ENCODE measurements at regions not wholly inside any gene's neighbourhood (a gene's known extent, or its start where the extent isn't known, plus 50 kb on each side); places are given as distances from the start of the nearest gene placed in this dataset.

GRCh38 chr12:14071833-14072232 lies 90.4 kb upstream of the GRIN2B start:
- TF ChIP-seq CTCF (IDR thresholded peaks at IDR 0.05): no peak

GRCh38 chr12:14072987-14073386 lies 91.6 kb upstream of the GRIN2B start:
- TF ChIP-seq CTCF (IDR thresholded peaks at IDR 0.05): no peak

- no peak for TF ChIP-seq CTCF (IDR thresholded peaks at IDR 0.05)
Measured at GRCh38 chr12:14075797-14076393, 94.5 kb upstream of the GRIN2B start.

- no peak for TF ChIP-seq CTCF (IDR thresholded peaks at IDR 0.05)
Measured at GRCh38 chr12:14076538-14076937, 95.1 kb upstream of the GRIN2B start.

GRCh38 chr12:14086838-14087237 lies 105.4 kb upstream of the GRIN2B start:
- TF ChIP-seq CTCF (IDR thresholded peaks at IDR 0.05): no peak

GRCh38 chr12:14099994-14100393 lies 118.6 kb upstream of the GRIN2B start:
- TF ChIP-seq CTCF (IDR thresholded peaks at IDR 0.05): no peak

GRCh38 chr12:14111230-14111865 lies 129.9 kb upstream of the GRIN2B start:
- peak; percentile 53 for TF ChIP-seq CTCF (IDR thresholded peaks at IDR 0.05)
